ENCODE measurements at regions not wholly inside any gene's neighbourhood (a gene's known extent, or its start where the extent isn't known, plus 50 kb on each side); places are given as distances from the start of the nearest gene placed in this dataset.

DNA sequence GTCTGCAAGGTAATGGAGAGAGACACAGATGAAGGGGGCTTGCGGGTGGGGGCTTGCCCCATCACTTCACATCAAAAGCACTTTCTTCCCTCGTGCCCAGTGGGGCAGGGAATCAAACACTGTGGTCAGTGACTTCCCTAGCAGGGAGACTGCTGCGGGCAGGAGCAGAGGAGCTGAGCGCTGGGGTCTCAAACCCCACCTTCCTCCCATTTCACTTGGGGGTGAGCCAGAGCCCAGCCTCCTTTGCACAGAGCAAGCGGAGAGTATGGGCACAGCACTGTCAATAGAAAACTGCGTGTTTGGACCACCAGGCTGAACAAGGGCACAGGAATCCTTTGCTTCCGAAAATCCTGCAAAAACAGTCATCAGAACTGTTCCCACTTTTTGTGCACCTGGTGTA, 355.8 kb upstream of the MKI67 start:
- TF ChIP-seq, protein P1, sequence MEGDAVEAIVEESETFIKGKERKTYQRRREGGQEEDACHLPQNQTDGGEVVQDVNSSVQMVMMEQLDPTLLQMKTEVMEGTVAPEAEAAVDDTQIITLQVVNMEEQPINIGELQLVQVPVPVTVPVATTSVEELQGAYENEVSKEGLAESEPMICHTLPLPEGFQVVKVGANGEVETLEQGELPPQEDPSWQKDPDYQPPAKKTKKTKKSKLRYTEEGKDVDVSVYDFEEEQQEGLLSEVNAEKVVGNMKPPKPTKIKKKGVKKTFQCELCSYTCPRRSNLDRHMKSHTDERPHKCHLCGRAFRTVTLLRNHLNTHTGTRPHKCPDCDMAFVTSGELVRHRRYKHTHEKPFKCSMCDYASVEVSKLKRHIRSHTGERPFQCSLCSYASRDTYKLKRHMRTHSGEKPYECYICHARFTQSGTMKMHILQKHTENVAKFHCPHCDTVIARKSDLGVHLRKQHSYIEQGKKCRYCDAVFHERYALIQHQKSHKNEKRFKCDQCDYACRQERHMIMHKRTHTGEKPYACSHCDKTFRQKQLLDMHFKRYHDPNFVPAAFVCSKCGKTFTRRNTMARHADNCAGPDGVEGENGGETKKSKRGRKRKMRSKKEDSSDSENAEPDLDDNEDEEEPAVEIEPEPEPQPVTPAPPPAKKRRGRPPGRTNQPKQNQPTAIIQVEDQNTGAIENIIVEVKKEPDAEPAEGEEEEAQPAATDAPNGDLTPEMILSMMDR (IDR thresholded peaks at IDR 0.05) = no peak
- no peak for TF ChIP-seq POLR2A (IDR thresholded peaks at IDR 0.05)

All from lower leg skin (tissue), 3 donors.